H1 (cell line): ENCODE measurements at regions not wholly inside any gene's neighbourhood (a gene's known extent, or its start where the extent isn't known, plus 50 kb on each side); places are given as distances from the start of the nearest gene placed in this dataset.

ENCODE experiments used
- CTCF ChIA-PET: fragments of 300-600 bp; sonication (Branson Sonifier 250); formaldehyde crosslinking; loops from one replicate; lab custom pipeline; 2021; ENCODE audit not compliant: partially characterized antibody; lab: Charles Lee
- POLR2A ChIA-PET: fragments of 300-600 bp; sonication (Branson Sonifier 250); formaldehyde crosslinking; loops from one replicate; lab custom pipeline; 2021; ENCODE audit warnings: inconsistent platforms; ENCODE audit not compliant: partially characterized antibody; lab: Charles Lee
- DNase-seq, 2 experiments: peaks; one replicate each; pipeline versions ENCODE4 v3.0.0 to v3.0.0-alpha.2; 2010 to 2022; ENCODE audit warnings: low spot score in 2 of 2, low read depth in 1 of 2, mixed read lengths in 1 of 2
- FAIRE-seq: peaks from 2 replicates; lab custom pipeline; 2011; peaks lifted over from hg19 to GRCh38; lab: Jason Lieb, UNC
- H2AFZ ChIP-seq: 2 replicates; pipeline ENCODE4 v1.8.1; 2012; ENCODE audit warnings: low read length, inconsistent platforms
- H2AK5ac ChIP-seq: 2 replicates; pipeline ENCODE4 v1.6.1; 2013; ENCODE audit warnings: low read depth, low read length
- H2BK120ac ChIP-seq: replicated peaks from 2 replicates; pipeline ENCODE3; 2013; ENCODE audit warnings: low read depth, low read length, inconsistent platforms
- H2BK12ac ChIP-seq: 2 replicates; pipeline ENCODE4 v1.6.1; 2013; ENCODE audit warnings: low read depth, low read length
- H2BK15ac ChIP-seq: 2 replicates; pipeline ENCODE4 v1.6.1; 2013; ENCODE audit warnings: low read length
- H2BK20ac ChIP-seq: 2 replicates; pipeline ENCODE4 v1.6.1; 2013; ENCODE audit warnings: low read length
- H2BK5ac ChIP-seq: 2 replicates; pipeline ENCODE4 v1.6.1; 2013; ENCODE audit warnings: low read depth, low read length
- H3K14ac ChIP-seq: 2 replicates; pipeline ENCODE4 v1.6.1; 2013; ENCODE audit warnings: inconsistent platforms; ENCODE audit not compliant: insufficient read length
- H3K18ac ChIP-seq: 2 replicates; pipeline ENCODE4 v1.6.1; 2013; ENCODE audit warnings: low read length; ENCODE audit errors: extremely low read depth
- H3K23ac ChIP-seq: 2 replicates; pipeline ENCODE4 v1.6.1; 2013; ENCODE audit warnings: inconsistent platforms; ENCODE audit not compliant: insufficient read length
- H3K23me2 ChIP-seq: 2 replicates; pipeline ENCODE4 v1.6.1; 2013; ENCODE audit warnings: low read depth, low read length
- H3K27ac ChIP-seq: 2 replicates; pipeline ENCODE4 v1.6.1; 2011; ENCODE audit warnings: low read depth, low read length, inconsistent platforms
- H3K27me3 ChIP-seq, 4 experiments: replicated peaks in 1 of 4; 1 replicate in 1 of 4; 2 replicates in 3 of 4; pipeline versions ENCODE4 v1.6.1 to v1.8.1; 2011 to 2013; ENCODE audit warnings: low read length in 3 of 4, mild to moderate bottlenecking in 3 of 4, inconsistent platforms in 2 of 4, mixed read lengths in 2 of 4, moderate library complexity in 1 of 4; ENCODE audit not compliant: control insufficient read depth in 3 of 4, insufficient read depth in 3 of 4; ENCODE audit errors: extremely low read depth in 1 of 4
- H3K36me3 ChIP-seq, 4 experiments: 2 replicates each; pipeline versions ENCODE4 v1.6.1 to v1.8.1; 2011 to 2013; ENCODE audit warnings: mild to moderate bottlenecking in 4 of 4, low read length in 3 of 4, moderate library complexity in 2 of 4, control low read depth in 1 of 4, inconsistent platforms in 1 of 4; ENCODE audit not compliant: insufficient read depth in 4 of 4, control insufficient read depth in 2 of 4
- H3K4ac ChIP-seq: replicated peaks from 2 replicates; pipeline ENCODE3; 2013; ENCODE audit warnings: low read length, low read depth, mixed read lengths, inconsistent platforms; ENCODE audit not compliant: insufficient read length
- H3K4me1 ChIP-seq, 4 experiments: replicated peaks in 1 of 4; 1 replicate in 1 of 4; 2 replicates in 3 of 4; pipeline versions ENCODE4 v1.6.1 to v1.8.1; 2011 to 2013; ENCODE audit warnings: low read length in 3 of 4, inconsistent platforms in 2 of 4, mixed read lengths in 1 of 4; ENCODE audit not compliant: insufficient read depth in 4 of 4, control insufficient read depth in 3 of 4
- H3K4me2 ChIP-seq, 2 experiments: 2 replicates each; pipeline versions ENCODE4 v1.6.1 to v1.8.1; 2011 to 2013; ENCODE audit warnings: low read depth in 2 of 2, low read length in 2 of 2, control low read depth in 1 of 2, inconsistent platforms in 1 of 2, mild to moderate bottlenecking in 1 of 2; ENCODE audit not compliant: insufficient read depth in 1 of 2
- H3K4me3 ChIP-seq, 4 experiments: fragments of 200-600, 300-600 bp in 1 of 4; sonication (generic), shearing (Covaris generic), sonication (Bioruptor Twin) in 1 of 4; 2 replicates each; pipeline versions ENCODE4 v1.5.1 to v1.8.1; 2011 to 2016; ENCODE audit warnings: low read length in 4 of 4, low read depth in 3 of 4, control low read depth in 2 of 4, inconsistent platforms in 2 of 4, mild to moderate bottlenecking in 2 of 4, mixed read lengths in 1 of 4, moderate library complexity in 1 of 4; ENCODE audit not compliant: insufficient read depth in 2 of 4; ENCODE audit errors: extremely low read depth in 1 of 4
- H3K56ac ChIP-seq: replicated peaks from 2 replicates; pipeline ENCODE3; 2013; ENCODE audit warnings: low read depth, mild to moderate bottlenecking, mixed read lengths, low read length, inconsistent platforms; ENCODE audit not compliant: insufficient read length
- H3K79me1 ChIP-seq: 2 replicates; pipeline ENCODE4 v1.6.1; 2013; ENCODE audit warnings: low read depth, low read length, control low read depth
- H3K79me2 ChIP-seq, 2 experiments: 2 replicates each; pipeline versions ENCODE4 v1.6.1 to v1.8.1; 2012 to 2013; ENCODE audit warnings: low read length in 2 of 2, mild to moderate bottlenecking in 2 of 2, inconsistent platforms in 1 of 2; ENCODE audit not compliant: insufficient read depth in 2 of 2, control insufficient read depth in 1 of 2
- H3K9ac ChIP-seq, 4 experiments: replicated peaks in 1 of 4; 1 replicate in 1 of 4; 2 replicates in 3 of 4; pipeline versions ENCODE4 v1.6.1 to v1.8.1; 2011 to 2013; ENCODE audit warnings: low read depth in 3 of 4, low read length in 3 of 4, control low read depth in 2 of 4, mild to moderate bottlenecking in 2 of 4, moderate library complexity in 2 of 4, inconsistent platforms in 1 of 4; ENCODE audit errors: extremely low read depth in 1 of 4
- H3K9me3 ChIP-seq, 2 experiments: 2 replicates each; pipeline versions ENCODE4 v1.6.1 to v1.8.1; 2012 to 2013; ENCODE audit warnings: mild to moderate bottlenecking in 2 of 2, moderate library complexity in 2 of 2, control low read depth in 1 of 2, inconsistent platforms in 1 of 2, low read depth in 1 of 2, low read length in 1 of 2, mixed read lengths in 1 of 2; ENCODE audit not compliant: insufficient read depth in 2 of 2
- H4K20me1 ChIP-seq, 2 experiments: replicated peaks in 1 of 2; 2 replicates each; pipeline versions ENCODE3 to v1.8.1; 2011 to 2013; ENCODE audit warnings: inconsistent platforms in 2 of 2, low read length in 2 of 2, mild to moderate bottlenecking in 1 of 2; ENCODE audit not compliant: insufficient read depth in 2 of 2, control insufficient read depth in 1 of 2
- H4K5ac ChIP-seq: 2 replicates; pipeline ENCODE4 v1.6.1; 2013; ENCODE audit warnings: low read length, low read depth, mixed read lengths, inconsistent platforms; ENCODE audit not compliant: insufficient read length
- H4K8ac ChIP-seq: 2 replicates; pipeline ENCODE4 v1.8.0; 2013; ENCODE audit warnings: mild to moderate bottlenecking, moderate library complexity, low read length, inconsistent platforms; ENCODE audit not compliant: insufficient read depth; ENCODE audit errors: extremely low read depth
- H4K91ac ChIP-seq: replicated peaks from 2 replicates; pipeline ENCODE3; 2013; ENCODE audit warnings: low read length, mixed read lengths, inconsistent platforms; ENCODE audit not compliant: insufficient read length
- SP1 ChIP-seq: IDR thresholded peaks from 2 replicates; pipeline ENCODE4 v1.6.1; 2011; ENCODE audit warnings: low read depth, low read length
- WGBS, 2 experiments: shearing (Covaris generic) in 1 of 2; methylation state at CpG; one replicate each; pipeline versions ENCODE4 v1.1.6 to v1.1.7; 2013 to 2015; ENCODE audit warnings: low lambda C conversion rate in 2 of 2, mixed read lengths in 2 of 2, inconsistent platforms in 1 of 2, low coverage in 1 of 2, missing lambda C conversion rate in 1 of 2; ENCODE audit not compliant: insufficient replicate concordance in 2 of 2, insufficient coverage in 1 of 2, insufficient read length in 1 of 2; ENCODE audit errors: extremely low coverage in 1 of 2, missing lambda C conversion rate in 1 of 2; 5-methylcytosine and 5-hydroxymethylcytosine counted together

DNA sequence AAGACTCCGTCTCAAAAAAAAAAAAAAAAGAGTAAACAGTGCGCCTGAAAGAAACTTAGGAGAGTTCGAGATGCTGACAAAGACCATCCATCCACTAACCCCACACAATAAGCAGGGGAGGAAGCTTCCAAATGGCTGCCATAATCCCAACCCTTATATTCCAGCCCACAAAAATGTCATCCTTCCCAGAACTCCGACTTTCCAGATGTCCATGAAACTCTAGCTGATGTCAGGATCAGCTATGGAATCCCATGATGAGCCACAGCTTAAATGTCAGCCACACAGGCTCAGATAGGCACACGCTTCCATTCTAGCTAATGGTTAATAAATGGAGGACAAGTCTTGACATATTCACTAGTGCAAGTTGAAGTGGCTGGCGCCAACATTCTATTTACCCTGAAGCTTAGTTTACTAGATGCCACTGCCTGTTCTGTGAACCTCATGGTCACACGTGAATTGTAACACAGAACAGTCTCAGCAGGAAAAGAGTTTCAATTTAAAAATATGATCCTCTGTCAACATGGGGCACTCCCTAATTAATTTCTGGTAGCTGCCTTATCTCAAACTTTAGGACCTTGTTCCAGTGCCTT, 75.5 kb downstream of the FOXF2 start:
- H3K4me2 ChIP-seq = no peak overlapping the region
- no peak overlapping the region for H3K9ac ChIP-seq
- H3K79me1 ChIP-seq = no peaks in the 10 kb centered on the region
- no peak overlapping the region for H3K56ac ChIP-seq
- H2AK5ac ChIP-seq = no peak overlapping the region
- H3K27me3 ChIP-seq = no peaks in the 10 kb centered on the region
- DNase-seq (no peak), FAIRE-seq (no peak)
- peak overlapping the region; percentile 66 for H3K4ac ChIP-seq
- H3K23ac ChIP-seq = no peak overlapping the region
- H4K20me1 ChIP-seq = no peaks in the 10 kb centered on the region
- H3K18ac ChIP-seq = no peak overlapping the region
- no peaks in the 10 kb centered on the region; the same call in 1 of the 2 replicates for H3K23me2 ChIP-seq
- 0 out of 2 replicates have a peak overlapping the region, but pooled peaks have one; percentile 51 for H2BK20ac ChIP-seq
- peak overlapping the region; percentile 49 for H2BK120ac ChIP-seq
- WGBS, 2 experiments = 89% methylated on average over 6 of the region's 7 CpGs; no CpG with 5 or more reads in 1 of the 2 experiments
- H2BK5ac ChIP-seq = no peak overlapping the region
- H3K36me3 ChIP-seq = no peaks in the 10 kb centered on the region; a peak in 1 of 8 replicates
- ChIA-PET POLR2A (no interaction called here), CTCF (interaction anchor here (1.1 to 2.8 kb wide), 3 partner anchors 9 to 40 kb away, joined by 3 to 11 read pairs (median 5); no protein-coding TSS in a partner anchor)
- no peak overlapping the region for H3K27ac ChIP-seq
- H3K4me1 ChIP-seq = peaks cover 4 to 15% (median 10%) of the 10 kb centered on the region in 4 experiments
- no peak overlapping the region for H3K14ac ChIP-seq
- H3K79me2 ChIP-seq = no peaks in the 10 kb centered on the region
- H3K9me3 ChIP-seq = no peaks in the 10 kb centered on the region
- TF ChIP-seq SP1 = no peak
- H4K8ac ChIP-seq = no peak overlapping the region
- peak overlapping the region; percentile 10 for H4K91ac ChIP-seq
- H2BK15ac ChIP-seq = no peak overlapping the region
- H3K4me3 ChIP-seq = no peak overlapping the region
- no peak overlapping the region for H2BK12ac ChIP-seq
- no peak overlapping the region for H4K5ac ChIP-seq
- no peak overlapping the region for H2AFZ ChIP-seq
